Panc1 (cell line): ENCODE measurements at regions not wholly inside any gene's neighbourhood (a gene's known extent, or its start where the extent isn't known, plus 50 kb on each side); places are given as distances from the start of the nearest gene placed in this dataset.

Experiments used
- ATAC-seq: fragments of 200-7000 bp; cut with Tn5 transposase; 2 replicates; pipeline ENCODE4 v1.9.1; 2020; ENCODE audit warnings: mild to moderate bottlenecking, moderate library complexity
- BruUV-seq: library from RNA; stranded (reverse); fragments of 400-500 nt; replicated peaks from 2 replicates; lab custom pipeline; 2021; lab: Mats Ljungman, UMichigan
- CTCF ChIA-PET: fragments of 300-600 bp; sonication (Branson Sonifier 250); formaldehyde crosslinking; loops from one replicate; lab custom pipeline; 2022; ENCODE audit warnings: antibody characterized with exemption; lab: Charles Lee
- POLR2A ChIA-PET: fragments of 300-600 bp; sonication (Branson Sonifier 250); formaldehyde crosslinking; loops from one replicate; lab custom pipeline; 2022; ENCODE audit warnings: antibody characterized with exemption; lab: Charles Lee
- DNase-seq: peaks from one replicate; pipeline ENCODE4 v3.0.0-alpha.2; 2010; ENCODE audit warnings: low read depth, low spot score
- H3K27ac ChIP-seq: 2 replicates; pipeline ENCODE4 v1.5.1; 2011; ENCODE audit warnings: mild to moderate bottlenecking, low read length, inconsistent platforms
- H3K27me3 ChIP-seq: fragments of 200-500 bp; sonication (Bioruptor generic); 2 replicates; pipeline ENCODE4 v1.6.0; 2014; ENCODE audit warnings: low read length, inconsistent platforms; ENCODE audit not compliant: control insufficient read depth, insufficient read depth
- H3K36me3 ChIP-seq: fragments of 200-500 bp; sonication (Bioruptor generic); 2 replicates; pipeline ENCODE4 v1.5.1; 2014; ENCODE audit warnings: inconsistent platforms, mild to moderate bottlenecking, low read length, moderate library complexity; ENCODE audit not compliant: control insufficient read depth, insufficient read depth
- H3K4me1 ChIP-seq: 2 replicates; pipeline ENCODE4 v1.5.1; 2011; ENCODE audit warnings: inconsistent platforms, mild to moderate bottlenecking, low read length, moderate library complexity; ENCODE audit not compliant: control insufficient read depth, insufficient read depth
- H3K4me3 ChIP-seq, 2 experiments: 2 replicates each; pipeline ENCODE4 v1.5.1; 2011 to 2012; ENCODE audit warnings: low read depth in 2 of 2, low read length in 2 of 2, mild to moderate bottlenecking in 2 of 2, inconsistent platforms in 1 of 2, moderate library complexity in 1 of 2
- H3K9me3 ChIP-seq: fragments of 200-500 bp; sonication (Bioruptor generic); 2 replicates; pipeline ENCODE4 v1.5.1; 2014; ENCODE audit warnings: low read depth, mild to moderate bottlenecking, inconsistent platforms, low read length, moderate library complexity; ENCODE audit not compliant: control insufficient read depth, insufficient read depth
- CTCF ChIP-seq: fragments of 450-650 bp; IDR thresholded peaks from 2 replicates; pipeline ENCODE4 v1.5.1; 2017; ENCODE audit warnings: mild to moderate bottlenecking
- POLR2AphosphoS5 ChIP-seq: IDR thresholded peaks from 2 replicates; pipeline ENCODE4 v1.6.1; 2012; ENCODE audit warnings: mild to moderate bottlenecking, low read depth, low read length, moderate library complexity
- SIN3A ChIP-seq: IDR thresholded peaks from 2 replicates; pipeline ENCODE4 v1.6.1; 2012; ENCODE audit warnings: low read depth, mild to moderate bottlenecking, low read length, moderate library complexity, borderline replicate concordance; ENCODE audit not compliant: insufficient read depth
- TCF7L2 ChIP-seq: IDR thresholded peaks from 2 replicates; pipeline ENCODE4 v1.6.1; 2011; ENCODE audit warnings: mild to moderate bottlenecking, low read depth, low read length, inconsistent platforms
- in situ Hi-C: cut with HindIII; loops from 2 replicates; pipeline ENCODE4 v1.10.0; 2016; ENCODE audit warnings: low sequenced_read_pairs, low pct_unique_long_range_greater_than_20kb
- intact Hi-C: fragments of 100-400 bp; cut with micrococcal nuclease; formaldehyde crosslinking; loops from one replicate; pipeline ENCODE4 v1.10.0; 2022; ENCODE audit not compliant: unreplicated experiment
- TF ChIP-seq, protein P1 (sequence below), 2 experiments: IDR thresholded peaks; 2 replicates each; pipeline ENCODE4 v1.6.1; 2011 to 2012; ENCODE audit warnings: low read depth in 2 of 2, control low read depth in 1 of 2, low read length in 1 of 2, mild to moderate bottlenecking in 1 of 2, moderate library complexity in 1 of 2; ENCODE audit not compliant: insufficient read depth in 1 of 2

DNA sequence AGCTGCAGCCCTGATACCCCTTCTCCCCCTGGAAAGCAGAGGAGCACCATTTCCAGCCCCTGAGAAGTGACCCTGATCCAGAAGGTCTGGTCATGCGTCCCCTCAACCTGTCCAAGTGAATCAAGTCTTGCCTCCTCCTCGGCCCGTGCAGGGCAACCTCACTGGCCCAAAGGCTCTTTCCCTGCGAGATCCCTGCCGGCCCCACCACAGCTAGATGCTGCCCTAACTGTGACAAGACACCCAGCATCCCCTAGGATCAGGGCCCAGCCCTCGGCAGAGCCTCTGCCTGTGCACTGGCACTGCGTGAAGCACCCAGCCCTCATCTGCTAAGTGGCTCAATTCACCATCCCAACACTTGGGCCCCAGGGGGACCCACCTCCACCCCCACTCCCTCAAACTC, 155.1 kb downstream of the NUP210 start:
- intact Hi-C loops (no loop called here), in situ Hi-C loops (no loop called here)
- TF ChIP-seq TCF7L2 (no peak), CTCF (no peak), POLR2AphosphoS5 (no peak), SIN3A (no peak)
- TF ChIP-seq, protein P1, sequence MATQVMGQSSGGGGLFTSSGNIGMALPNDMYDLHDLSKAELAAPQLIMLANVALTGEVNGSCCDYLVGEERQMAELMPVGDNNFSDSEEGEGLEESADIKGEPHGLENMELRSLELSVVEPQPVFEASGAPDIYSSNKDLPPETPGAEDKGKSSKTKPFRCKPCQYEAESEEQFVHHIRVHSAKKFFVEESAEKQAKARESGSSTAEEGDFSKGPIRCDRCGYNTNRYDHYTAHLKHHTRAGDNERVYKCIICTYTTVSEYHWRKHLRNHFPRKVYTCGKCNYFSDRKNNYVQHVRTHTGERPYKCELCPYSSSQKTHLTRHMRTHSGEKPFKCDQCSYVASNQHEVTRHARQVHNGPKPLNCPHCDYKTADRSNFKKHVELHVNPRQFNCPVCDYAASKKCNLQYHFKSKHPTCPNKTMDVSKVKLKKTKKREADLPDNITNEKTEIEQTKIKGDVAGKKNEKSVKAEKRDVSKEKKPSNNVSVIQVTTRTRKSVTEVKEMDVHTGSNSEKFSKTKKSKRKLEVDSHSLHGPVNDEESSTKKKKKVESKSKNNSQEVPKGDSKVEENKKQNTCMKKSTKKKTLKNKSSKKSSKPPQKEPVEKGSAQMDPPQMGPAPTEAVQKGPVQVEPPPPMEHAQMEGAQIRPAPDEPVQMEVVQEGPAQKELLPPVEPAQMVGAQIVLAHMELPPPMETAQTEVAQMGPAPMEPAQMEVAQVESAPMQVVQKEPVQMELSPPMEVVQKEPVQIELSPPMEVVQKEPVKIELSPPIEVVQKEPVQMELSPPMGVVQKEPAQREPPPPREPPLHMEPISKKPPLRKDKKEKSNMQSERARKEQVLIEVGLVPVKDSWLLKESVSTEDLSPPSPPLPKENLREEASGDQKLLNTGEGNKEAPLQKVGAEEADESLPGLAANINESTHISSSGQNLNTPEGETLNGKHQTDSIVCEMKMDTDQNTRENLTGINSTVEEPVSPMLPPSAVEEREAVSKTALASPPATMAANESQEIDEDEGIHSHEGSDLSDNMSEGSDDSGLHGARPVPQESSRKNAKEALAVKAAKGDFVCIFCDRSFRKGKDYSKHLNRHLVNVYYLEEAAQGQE (IDR thresholded peaks at IDR 0.05; ENCODE audit: insufficient read depth in 1 of 2, low read depth in 2 of 2, low read length in 1 of 2) = no peak
- no peaks in the 10 kb centered on the region; the same call in 1 of the 2 replicates for H3K9me3 ChIP-seq
- H3K36me3 ChIP-seq = no peaks in the 10 kb centered on the region
- ChIA-PET CTCF (no interaction called here), POLR2A (no interaction called here)
- no TSS peak for BruUV-seq
- no peak overlapping the region for H3K27ac ChIP-seq
- no peak overlapping the region for H3K4me3 ChIP-seq
- ATAC-seq (no peak), DNase-seq (no peak)
- no peaks in the 10 kb centered on the region for H3K27me3 ChIP-seq
- no peaks in the 10 kb centered on the region; the same call in 1 of the 2 replicates for H3K4me1 ChIP-seq

GRCh38 chr3:13264468-13264795, 155.7 kb downstream of the NUP210 start:
- H3K36me3 ChIP-seq = no peaks in the 10 kb centered on the region
- ATAC-seq = no peak
- ChIA-PET CTCF (no interaction called here), POLR2A (no interaction called here)
- intact Hi-C loops = no loop called here
- in situ Hi-C loops = no loop called here
- no TSS peak for BruUV-seq
- no peaks in the 10 kb centered on the region for H3K27me3 ChIP-seq
- H3K9me3 ChIP-seq = no peaks in the 10 kb centered on the region
- no peak overlapping the region for H3K4me3 ChIP-seq
- TF ChIP-seq, protein P1 (IDR thresholded peaks at IDR 0.05; ENCODE audit: insufficient read depth in 1 of 2, low read depth in 2 of 2, low read length in 1 of 2) = no peak
- TF ChIP-seq TCF7L2 (no peak), POLR2AphosphoS5 (no peak), SIN3A (no peak), CTCF (no peak)
- DNase-seq = no peak
- no peaks in the 10 kb centered on the region; the same call in 1 of the 2 replicates for H3K4me1 ChIP-seq
- H3K27ac ChIP-seq = no peak overlapping the region
